ENCODE measurements at regions not wholly inside any gene's neighbourhood (a gene's known extent, or its start where the extent isn't known, plus 50 kb on each side); places are given as distances from the start of the nearest gene placed in this dataset.

GRCh38 chr12:124392667-124393413 is 97.9 kb downstream of the RFLNA start:
- TF ChIP-seq CTCF (conservative IDR thresholded peaks at IDR 0.05 in 1 of 2, IDR thresholded peaks at IDR 0.05 in 1 of 2; ENCODE audit: low read depth in 1 of 2, low read length in 2 of 2), result no peak
- no peak for TF ChIP-seq EZH2 (IDR thresholded peaks at IDR 0.05; ENCODE audit: low read length, missing control alignments)

Measured in fibroblast of lung (primary cell).